H1 (cell line): ENCODE measurements at regions not wholly inside any gene's neighbourhood (a gene's known extent, or its start where the extent isn't known, plus 50 kb on each side); places are given as distances from the start of the nearest gene placed in this dataset.

Experiments
- CTCF ChIA-PET: fragments of 300-600 bp; sonication (Branson Sonifier 250); formaldehyde crosslinking; loops from one replicate; lab custom pipeline; 2021; ENCODE audit not compliant: partially characterized antibody; lab: Charles Lee
- POLR2A ChIA-PET: fragments of 300-600 bp; sonication (Branson Sonifier 250); formaldehyde crosslinking; loops from one replicate; lab custom pipeline; 2021; ENCODE audit warnings: inconsistent platforms; ENCODE audit not compliant: partially characterized antibody; lab: Charles Lee
- DNase-seq, 2 experiments: peaks; one replicate each; pipeline versions ENCODE4 v3.0.0 to v3.0.0-alpha.2; 2010 to 2022; ENCODE audit warnings: low spot score in 2 of 2, low read depth in 1 of 2, mixed read lengths in 1 of 2
- FAIRE-seq: peaks from 2 replicates; lab custom pipeline; 2011; peaks lifted over from hg19 to GRCh38; lab: Jason Lieb, UNC
- H2AFZ ChIP-seq: 2 replicates; pipeline ENCODE4 v1.8.1; 2012; ENCODE audit warnings: low read length, inconsistent platforms
- H2AK5ac ChIP-seq: 2 replicates; pipeline ENCODE4 v1.6.1; 2013; ENCODE audit warnings: low read depth, low read length
- H2BK120ac ChIP-seq: replicated peaks from 2 replicates; pipeline ENCODE3; 2013; ENCODE audit warnings: low read depth, low read length, inconsistent platforms
- H2BK12ac ChIP-seq: 2 replicates; pipeline ENCODE4 v1.6.1; 2013; ENCODE audit warnings: low read depth, low read length
- H2BK15ac ChIP-seq: 2 replicates; pipeline ENCODE4 v1.6.1; 2013; ENCODE audit warnings: low read length
- H2BK20ac ChIP-seq: 2 replicates; pipeline ENCODE4 v1.6.1; 2013; ENCODE audit warnings: low read length
- H2BK5ac ChIP-seq: 2 replicates; pipeline ENCODE4 v1.6.1; 2013; ENCODE audit warnings: low read depth, low read length
- H3K14ac ChIP-seq: 2 replicates; pipeline ENCODE4 v1.6.1; 2013; ENCODE audit warnings: inconsistent platforms; ENCODE audit not compliant: insufficient read length
- H3K18ac ChIP-seq: 2 replicates; pipeline ENCODE4 v1.6.1; 2013; ENCODE audit warnings: low read length; ENCODE audit errors: extremely low read depth
- H3K23ac ChIP-seq: 2 replicates; pipeline ENCODE4 v1.6.1; 2013; ENCODE audit warnings: inconsistent platforms; ENCODE audit not compliant: insufficient read length
- H3K23me2 ChIP-seq: 2 replicates; pipeline ENCODE4 v1.6.1; 2013; ENCODE audit warnings: low read depth, low read length
- H3K27ac ChIP-seq: 2 replicates; pipeline ENCODE4 v1.6.1; 2011; ENCODE audit warnings: low read depth, low read length, inconsistent platforms
- H3K27me3 ChIP-seq, 4 experiments: replicated peaks in 1 of 4; 1 replicate in 1 of 4; 2 replicates in 3 of 4; pipeline versions ENCODE4 v1.6.1 to v1.8.1; 2011 to 2013; ENCODE audit warnings: low read length in 3 of 4, mild to moderate bottlenecking in 3 of 4, inconsistent platforms in 2 of 4, mixed read lengths in 2 of 4, moderate library complexity in 1 of 4; ENCODE audit not compliant: control insufficient read depth in 3 of 4, insufficient read depth in 3 of 4; ENCODE audit errors: extremely low read depth in 1 of 4
- H3K36me3 ChIP-seq, 4 experiments: 2 replicates each; pipeline versions ENCODE4 v1.6.1 to v1.8.1; 2011 to 2013; ENCODE audit warnings: mild to moderate bottlenecking in 4 of 4, low read length in 3 of 4, moderate library complexity in 2 of 4, control low read depth in 1 of 4, inconsistent platforms in 1 of 4; ENCODE audit not compliant: insufficient read depth in 4 of 4, control insufficient read depth in 2 of 4
- H3K4ac ChIP-seq: replicated peaks from 2 replicates; pipeline ENCODE3; 2013; ENCODE audit warnings: low read length, low read depth, mixed read lengths, inconsistent platforms; ENCODE audit not compliant: insufficient read length
- H3K4me1 ChIP-seq, 4 experiments: replicated peaks in 1 of 4; 1 replicate in 1 of 4; 2 replicates in 3 of 4; pipeline versions ENCODE4 v1.6.1 to v1.8.1; 2011 to 2013; ENCODE audit warnings: low read length in 3 of 4, inconsistent platforms in 2 of 4, mixed read lengths in 1 of 4; ENCODE audit not compliant: insufficient read depth in 4 of 4, control insufficient read depth in 3 of 4
- H3K4me2 ChIP-seq, 2 experiments: 2 replicates each; pipeline versions ENCODE4 v1.6.1 to v1.8.1; 2011 to 2013; ENCODE audit warnings: low read depth in 2 of 2, low read length in 2 of 2, control low read depth in 1 of 2, inconsistent platforms in 1 of 2, mild to moderate bottlenecking in 1 of 2; ENCODE audit not compliant: insufficient read depth in 1 of 2
- H3K4me3 ChIP-seq, 4 experiments: fragments of 200-600, 300-600 bp in 1 of 4; sonication (generic), shearing (Covaris generic), sonication (Bioruptor Twin) in 1 of 4; 2 replicates each; pipeline versions ENCODE4 v1.5.1 to v1.8.1; 2011 to 2016; ENCODE audit warnings: low read length in 4 of 4, low read depth in 3 of 4, control low read depth in 2 of 4, inconsistent platforms in 2 of 4, mild to moderate bottlenecking in 2 of 4, mixed read lengths in 1 of 4, moderate library complexity in 1 of 4; ENCODE audit not compliant: insufficient read depth in 2 of 4; ENCODE audit errors: extremely low read depth in 1 of 4
- H3K56ac ChIP-seq: replicated peaks from 2 replicates; pipeline ENCODE3; 2013; ENCODE audit warnings: low read depth, mild to moderate bottlenecking, mixed read lengths, low read length, inconsistent platforms; ENCODE audit not compliant: insufficient read length
- H3K79me1 ChIP-seq: 2 replicates; pipeline ENCODE4 v1.6.1; 2013; ENCODE audit warnings: low read depth, low read length, control low read depth
- H3K79me2 ChIP-seq, 2 experiments: 2 replicates each; pipeline versions ENCODE4 v1.6.1 to v1.8.1; 2012 to 2013; ENCODE audit warnings: low read length in 2 of 2, mild to moderate bottlenecking in 2 of 2, inconsistent platforms in 1 of 2; ENCODE audit not compliant: insufficient read depth in 2 of 2, control insufficient read depth in 1 of 2
- H3K9ac ChIP-seq, 4 experiments: replicated peaks in 1 of 4; 1 replicate in 1 of 4; 2 replicates in 3 of 4; pipeline versions ENCODE4 v1.6.1 to v1.8.1; 2011 to 2013; ENCODE audit warnings: low read depth in 3 of 4, low read length in 3 of 4, control low read depth in 2 of 4, mild to moderate bottlenecking in 2 of 4, moderate library complexity in 2 of 4, inconsistent platforms in 1 of 4; ENCODE audit errors: extremely low read depth in 1 of 4
- H3K9me3 ChIP-seq, 2 experiments: 2 replicates each; pipeline versions ENCODE4 v1.6.1 to v1.8.1; 2012 to 2013; ENCODE audit warnings: mild to moderate bottlenecking in 2 of 2, moderate library complexity in 2 of 2, control low read depth in 1 of 2, inconsistent platforms in 1 of 2, low read depth in 1 of 2, low read length in 1 of 2, mixed read lengths in 1 of 2; ENCODE audit not compliant: insufficient read depth in 2 of 2
- H4K20me1 ChIP-seq, 2 experiments: replicated peaks in 1 of 2; 2 replicates each; pipeline versions ENCODE3 to v1.8.1; 2011 to 2013; ENCODE audit warnings: inconsistent platforms in 2 of 2, low read length in 2 of 2, mild to moderate bottlenecking in 1 of 2; ENCODE audit not compliant: insufficient read depth in 2 of 2, control insufficient read depth in 1 of 2
- H4K5ac ChIP-seq: 2 replicates; pipeline ENCODE4 v1.6.1; 2013; ENCODE audit warnings: low read length, low read depth, mixed read lengths, inconsistent platforms; ENCODE audit not compliant: insufficient read length
- H4K8ac ChIP-seq: 2 replicates; pipeline ENCODE4 v1.8.0; 2013; ENCODE audit warnings: mild to moderate bottlenecking, moderate library complexity, low read length, inconsistent platforms; ENCODE audit not compliant: insufficient read depth; ENCODE audit errors: extremely low read depth
- H4K91ac ChIP-seq: replicated peaks from 2 replicates; pipeline ENCODE3; 2013; ENCODE audit warnings: low read length, mixed read lengths, inconsistent platforms; ENCODE audit not compliant: insufficient read length
- ATF2 ChIP-seq: IDR thresholded peaks from 2 replicates; pipeline ENCODE4 v1.6.1; 2012; ENCODE audit warnings: low read length, inconsistent platforms
- BCL11A ChIP-seq, 2 experiments: IDR thresholded peaks; one replicate each; pipeline ENCODE4 v1.6.1; 2011; ENCODE audit warnings: low read depth in 2 of 2, low read length in 2 of 2, mild to moderate bottlenecking in 2 of 2
- CBX8 ChIP-seq: fragments of 300-800, 300-1000 bp; sonication (generic); IDR thresholded peaks from 2 replicates; pipeline ENCODE4 v1.7.1; 2016; ENCODE audit warnings: low read depth, low read length, borderline replicate concordance
- CTBP2 ChIP-seq: IDR thresholded peaks from 2 replicates; pipeline ENCODE4 v1.7.0; 2011; ENCODE audit warnings: borderline replicate concordance, mild to moderate bottlenecking, moderate library complexity, mixed read lengths, low read length; ENCODE audit not compliant: insufficient read depth, insufficient read length
- KDM5A ChIP-seq: fragments of 200-600 bp; IDR thresholded peaks from 2 replicates; pipeline ENCODE4 v1.7.1; 2012; ENCODE audit warnings: mild to moderate bottlenecking, low read length, inconsistent platforms, mixed read lengths
- MAX ChIP-seq: IDR thresholded peaks from 2 replicates; pipeline ENCODE4 v1.6.1; 2012; ENCODE audit warnings: inconsistent platforms
- NANOG ChIP-seq: IDR thresholded peaks from 2 replicates; pipeline ENCODE4 v1.6.1; 2011; ENCODE audit warnings: low read length, low read depth, mild to moderate bottlenecking, inconsistent platforms; ENCODE audit not compliant: insufficient read depth, poor library complexity, severe bottlenecking
- NRF1 ChIP-seq: IDR thresholded peaks from 2 replicates; pipeline ENCODE4 v1.6.1; 2011; ENCODE audit warnings: mild to moderate bottlenecking, low read depth, low read length, improper control_type of control experiment
- SP2 ChIP-seq: IDR thresholded peaks from 2 replicates; pipeline ENCODE4 v1.6.1; 2012; ENCODE audit warnings: mild to moderate bottlenecking, low read length, inconsistent platforms
- WGBS, 2 experiments: shearing (Covaris generic) in 1 of 2; methylation state at CpG; one replicate each; pipeline versions ENCODE4 v1.1.6 to v1.1.7; 2013 to 2015; ENCODE audit warnings: low lambda C conversion rate in 2 of 2, mixed read lengths in 2 of 2, inconsistent platforms in 1 of 2, low coverage in 1 of 2, missing lambda C conversion rate in 1 of 2; ENCODE audit not compliant: insufficient replicate concordance in 2 of 2, insufficient coverage in 1 of 2, insufficient read length in 1 of 2; ENCODE audit errors: extremely low coverage in 1 of 2, missing lambda C conversion rate in 1 of 2; 5-methylcytosine and 5-hydroxymethylcytosine counted together

GRCh38 chr5:144779368-144779767, 608.7 kb downstream of the KCTD16 start:
- POLR2A ChIA-PET: no interaction called here
- Histone ChIP-seq H2BK5ac (no peak overlapping the region), H3K79me1 (no peaks in the 10 kb centered on the region), H4K91ac (no peak overlapping the region), H3K23me2 (no peaks in the 10 kb centered on the region), H3K4me2 (no peak overlapping the region), H2BK15ac (no peak overlapping the region), H3K9me3 (no peaks in the 10 kb centered on the region), H2BK20ac (no peak overlapping the region), H2BK12ac (no peak overlapping the region), H3K56ac (no peak overlapping the region), H3K27me3 (no peaks in the 10 kb centered on the region), H2BK120ac (no peak overlapping the region), H3K4me3 (no peak overlapping the region), H4K5ac (no peak overlapping the region), H3K14ac (no peak overlapping the region), H4K8ac (no peak overlapping the region), H3K4ac (no peak overlapping the region), H2AK5ac (no peak overlapping the region), H3K23ac (no peak overlapping the region), H3K18ac (no peak overlapping the region), H3K27ac (no peak overlapping the region), H3K9ac (no peak overlapping the region), H3K79me2 (no peaks in the 10 kb centered on the region), H3K36me3 (no peaks in the 10 kb centered on the region), H4K20me1 (no peaks in the 10 kb centered on the region), H3K4me1 (no peaks in the 10 kb centered on the region), H2AFZ (no peak overlapping the region)
- DNase-seq (no peak), FAIRE-seq (no peak)
- CTCF ChIA-PET: no interaction called here
- 89% methylated on average over 3 of the region's 3 CpGs; no CpG with 5 or more reads in 1 of the 2 experiments for WGBS, 2 experiments
- TF ChIP-seq CTBP2 (no peak), BCL11A (IDR thresholded peaks at IDR 0.05; ENCODE audit: low read depth in 2 of 2, low read length in 2 of 2) (no peak), MAX (no peak), SP2 (no peak), ATF2 (no peak), CBX8 (no peak), KDM5A (no peak), NRF1 (no peak), NANOG (no peak)
